HG03469 (cell line): ENCODE measurements at regions not wholly inside any gene's neighbourhood (a gene's known extent, or its start where the extent isn't known, plus 50 kb on each side); places are given as distances from the start of the nearest gene placed in this dataset.

Experiments
- ATAC-seq: cut with Tn5 transposase; IDR thresholded peaks from one replicate; pipeline ENCODE4 v1.9.1; 2021; ENCODE audit warnings: mild to moderate bottlenecking, moderate library complexity, moderate number of reproducible peaks; ENCODE audit not compliant: unreplicated experiment

- no peak for ATAC-seq
Observed at GRCh38 chr4:56241500-56241899, 145.8 kb downstream of the AASDH start.

DNA sequence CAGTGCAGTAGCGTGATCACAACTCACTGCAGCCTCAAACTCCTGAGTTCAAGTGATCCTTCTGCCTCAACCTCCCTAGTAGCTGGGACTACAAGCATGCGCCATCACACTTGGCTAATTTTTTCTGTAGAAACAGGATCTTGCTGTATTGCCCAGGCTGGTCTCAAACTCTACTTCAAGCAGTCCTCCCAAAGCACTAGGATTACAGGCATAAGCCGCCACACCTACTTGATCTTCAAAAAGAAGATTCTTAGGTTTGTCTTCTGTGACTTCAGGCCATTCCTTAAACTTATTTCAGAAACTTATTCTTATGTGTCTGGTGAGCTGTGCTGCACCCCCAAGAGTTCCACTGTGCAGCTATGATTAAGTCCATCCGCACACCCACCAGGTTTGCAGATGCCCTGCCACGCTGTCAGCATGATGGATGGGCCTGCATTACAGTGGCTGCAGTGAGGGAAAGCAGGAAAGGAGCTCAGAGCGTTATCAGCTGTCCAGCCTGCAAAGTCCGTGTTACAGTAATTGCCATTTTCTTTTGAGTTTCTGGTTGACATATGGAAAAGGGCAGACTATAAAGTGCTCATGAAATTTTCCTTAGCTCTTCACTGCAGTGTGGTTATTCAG is 146.6 kb downstream of the AASDH start:
- ATAC-seq: no peak

DNA sequence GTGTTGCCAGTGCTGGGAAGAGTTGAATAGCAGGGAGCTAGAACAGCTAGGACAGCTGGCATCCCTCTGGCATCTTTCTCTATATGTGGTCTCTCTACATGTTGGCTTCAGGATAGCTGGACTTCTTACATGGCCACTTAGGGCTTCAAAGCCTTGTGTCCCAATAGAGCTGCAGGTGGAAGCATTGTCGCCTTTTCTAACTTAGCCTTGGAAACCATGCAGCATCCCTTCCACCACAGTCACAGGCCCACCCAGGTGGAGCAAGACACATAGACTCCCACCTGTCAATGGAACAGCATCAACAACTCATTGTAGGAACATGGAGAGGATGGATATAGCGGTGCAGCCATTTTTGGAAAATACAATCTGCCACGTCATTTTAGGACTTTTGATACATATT is 149.0 kb downstream of the AASDH start:
- ATAC-seq: no peak

DNA sequence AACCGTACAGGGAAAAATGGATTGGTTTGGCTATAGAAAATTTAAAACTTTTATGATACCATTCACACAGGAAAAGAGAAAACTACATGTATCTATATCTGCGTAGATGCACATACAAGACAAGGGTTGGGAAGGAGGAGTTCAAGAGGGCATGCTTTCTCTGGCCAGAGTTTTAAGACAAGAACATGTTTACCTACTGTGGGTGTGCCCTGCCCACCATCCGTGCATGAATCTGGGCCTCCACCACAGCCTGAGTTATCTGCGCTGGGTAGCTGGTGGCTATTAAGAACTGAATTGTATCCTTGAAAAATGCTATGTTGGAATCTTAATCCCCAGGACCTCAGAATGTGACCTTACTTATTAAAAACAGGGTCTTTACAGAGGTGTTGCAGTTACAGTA is 151.6 kb downstream of the AASDH start:
- ATAC-seq: no peak

DNA sequence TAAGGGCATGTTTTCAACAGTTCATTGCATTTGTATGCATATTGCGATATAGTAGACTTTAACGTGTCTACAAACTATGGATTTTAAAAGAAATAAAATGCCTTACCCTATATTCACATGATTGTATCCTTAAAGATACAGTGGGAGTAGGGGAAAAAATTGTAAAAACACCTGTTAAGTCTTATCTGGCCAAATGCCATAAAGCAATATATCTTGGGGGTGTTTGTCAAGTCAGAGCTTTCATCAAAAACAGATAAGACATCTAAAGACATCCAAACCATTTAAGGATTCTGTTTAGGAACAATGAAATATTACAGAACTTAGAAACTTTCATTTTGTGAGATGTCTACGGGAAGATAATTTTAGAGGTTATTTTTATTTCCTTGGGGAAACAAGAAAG is 152.3 kb downstream of the AASDH start:
- no peak for ATAC-seq

- no peak for ATAC-seq
Observed at GRCh38 chr4:56234098-56234497, 153.2 kb downstream of the AASDH start.

DNA sequence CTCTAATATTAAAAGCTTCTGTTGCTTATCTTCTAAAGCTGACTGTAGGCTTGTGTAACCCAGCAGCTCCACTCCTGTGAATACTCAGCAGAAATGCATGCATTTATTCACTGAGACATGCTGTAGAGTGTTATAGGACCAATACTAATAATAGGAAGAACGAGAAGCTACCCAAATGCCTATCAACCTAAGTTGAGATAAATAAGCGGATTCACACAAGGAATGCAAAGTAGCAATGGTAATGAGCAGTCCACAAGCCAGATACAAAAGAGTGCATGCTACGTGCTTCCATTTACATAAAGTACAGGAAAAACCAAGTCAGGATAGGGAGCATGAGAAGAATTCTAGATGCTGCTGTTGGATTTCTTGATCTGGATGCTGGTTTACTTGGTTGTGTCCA is 155.9 kb downstream of the AASDH start:
- ATAC-seq: no peak

GRCh38 chr4:56229947-56230346 is 157.3 kb downstream of the AASDH start:
- ATAC-seq: no peak

GRCh38 chr4:56227301-56227835 is 159.9 kb downstream of the AASDH start:
- no peak for ATAC-seq

GRCh38 chr4:56226579-56226978 is 160.7 kb downstream of the AASDH start:
- ATAC-seq: no peak

- ATAC-seq: no peak
Observed at GRCh38 chr4:56224641-56225040, 162.7 kb downstream of the AASDH start.

- no peak for ATAC-seq
Observed at GRCh38 chr4:56222514-56222913, 164.8 kb downstream of the AASDH start.

- no peak for ATAC-seq
Observed at GRCh38 chr4:56220261-56220660, 167.0 kb downstream of the AASDH start.

DNA sequence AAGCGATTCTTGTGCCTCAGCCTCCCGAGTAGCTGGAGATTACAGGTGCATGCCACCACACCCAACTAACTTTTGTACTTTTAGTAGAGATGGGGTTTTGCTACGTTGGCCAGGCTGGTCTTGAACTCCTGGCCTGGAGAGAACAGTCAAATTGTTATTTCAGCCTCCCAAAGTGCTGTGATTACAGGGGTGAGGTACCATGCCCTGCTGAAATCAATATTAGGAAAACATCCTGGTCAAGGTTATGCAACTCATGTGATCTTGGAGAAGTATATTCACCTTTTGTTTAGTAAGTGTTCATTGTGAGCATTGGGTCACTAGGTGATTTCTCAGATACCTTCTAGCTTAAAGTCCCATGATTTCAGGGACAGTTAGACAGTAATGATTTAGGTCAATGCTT is 167.8 kb downstream of the AASDH start:
- ATAC-seq: no peak

DNA sequence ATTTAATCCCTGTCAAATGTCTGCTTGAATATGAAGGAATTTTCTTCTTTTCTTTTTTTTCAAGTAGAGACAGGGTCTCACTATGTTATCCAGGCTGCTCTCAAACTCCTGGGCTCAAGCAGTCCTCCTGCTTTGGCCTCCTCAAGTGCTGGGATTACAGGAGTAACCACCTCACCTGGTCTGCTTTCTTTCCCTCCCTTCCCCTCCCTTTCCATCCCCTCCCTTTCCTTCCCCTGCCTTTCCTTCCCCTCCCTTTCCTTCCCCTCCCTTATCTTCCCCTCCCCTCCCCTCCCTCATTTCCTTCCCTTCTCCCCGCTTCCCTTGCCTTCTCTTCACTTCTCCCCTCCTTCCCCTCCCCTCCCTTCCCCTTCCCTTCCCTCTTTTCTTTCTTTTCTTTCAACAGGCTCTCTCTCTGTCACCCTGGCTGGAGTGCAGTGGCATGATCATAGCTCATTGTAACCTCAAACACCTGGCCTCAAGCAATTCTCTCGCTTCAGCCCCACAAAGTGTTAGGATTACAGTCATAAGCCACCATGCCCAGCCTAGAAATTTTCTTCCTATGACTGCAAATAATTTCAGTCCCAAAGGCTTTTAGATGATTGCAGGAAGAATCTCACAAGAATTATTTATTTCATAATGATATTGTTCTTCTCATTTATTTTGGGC is 168.9 kb downstream of the AASDH start:
- ATAC-seq: no peak

DNA sequence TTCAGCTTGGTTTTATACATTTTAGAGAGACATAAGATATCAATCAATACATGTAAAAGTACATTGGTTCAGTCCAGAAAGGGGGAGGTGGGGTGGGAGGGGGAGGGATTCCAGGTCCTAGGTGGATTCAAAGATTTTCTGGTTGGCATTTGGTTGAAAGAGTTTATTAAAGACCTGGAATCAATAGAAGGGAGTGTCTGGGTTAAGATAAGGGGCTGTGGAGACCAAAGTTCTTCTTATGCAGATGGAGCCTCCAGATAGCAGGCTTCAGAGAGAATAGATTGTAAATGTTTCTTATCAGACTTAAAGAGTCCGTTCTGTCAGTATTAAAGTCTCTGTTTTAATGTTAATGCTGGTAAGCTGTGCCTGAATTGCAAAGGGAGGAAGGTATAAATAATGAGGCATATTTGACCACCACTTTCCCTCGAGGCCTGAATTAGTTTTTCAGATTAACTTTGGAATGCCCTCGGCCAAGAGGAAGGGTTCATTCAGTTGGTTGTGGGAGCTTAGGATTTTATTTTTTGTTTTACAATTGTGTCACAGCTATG is 169.9 kb downstream of the AASDH start:
- ATAC-seq: no peak

DNA sequence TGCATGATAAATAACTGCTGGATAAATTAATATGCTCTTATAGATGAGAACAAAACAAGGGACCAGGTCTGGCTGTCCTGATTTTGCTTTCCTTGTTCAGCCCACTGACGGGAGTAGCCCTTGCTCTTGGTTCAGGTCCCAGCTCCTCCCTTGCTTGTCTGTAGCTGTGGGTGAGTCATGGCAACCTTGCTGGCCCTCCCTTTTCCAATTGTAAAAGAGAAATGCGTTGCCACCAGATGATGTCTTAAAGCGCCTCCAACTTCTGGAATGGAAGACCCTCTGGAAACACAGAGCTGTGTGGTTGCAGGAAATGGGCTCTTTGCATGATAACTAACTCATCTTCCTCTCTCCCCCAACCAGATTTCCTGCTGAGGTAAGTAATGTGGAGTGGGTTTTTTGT is 171.4 kb downstream of the AASDH start:
- no peak for ATAC-seq

- ATAC-seq: no peak
Observed at GRCh38 chr4:56215141-56215783, 172.0 kb downstream of the AASDH start.

DNA sequence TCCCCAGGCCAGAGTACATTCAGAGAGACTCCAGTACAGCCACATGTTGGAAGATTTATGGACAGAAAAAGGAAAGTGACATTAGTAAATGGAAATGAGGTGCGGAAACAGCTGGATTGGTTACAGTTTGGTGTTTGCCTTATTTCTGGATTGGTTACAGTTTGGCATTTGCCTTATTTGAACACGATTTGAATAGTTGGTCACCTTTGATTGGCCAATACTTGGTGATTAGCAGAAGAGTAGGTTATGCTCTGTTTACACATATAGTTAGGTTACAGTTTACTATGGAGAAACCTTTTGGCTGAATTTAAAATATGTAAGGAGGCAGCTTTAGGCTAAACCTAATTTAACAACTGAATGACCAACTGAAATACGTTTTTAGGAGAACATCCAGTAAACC is 173.7 kb downstream of the AASDH start:
- no peak for ATAC-seq

DNA sequence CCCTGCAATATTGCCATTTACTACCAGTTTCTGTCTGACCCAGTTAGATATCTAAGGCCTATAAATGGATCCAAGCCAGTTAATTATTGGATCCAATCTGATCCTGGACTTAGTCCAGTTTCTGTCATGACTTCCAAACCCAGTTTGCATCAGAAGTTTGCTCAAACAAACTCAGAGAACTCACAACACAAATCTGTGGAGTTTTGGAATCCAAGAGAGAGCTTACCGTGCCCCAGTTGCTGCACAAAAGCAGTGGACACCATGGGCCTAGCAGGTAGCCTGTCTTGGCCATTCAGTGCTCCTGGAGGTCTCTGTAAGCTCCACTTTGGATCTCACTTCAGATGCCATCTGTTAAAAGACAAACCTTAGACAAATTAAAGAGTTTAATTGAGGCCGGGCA is 174.5 kb downstream of the AASDH start:
- no peak for ATAC-seq

GRCh38 chr4:56211202-56211601 is 176.1 kb downstream of the AASDH start:
- ATAC-seq: no peak

DNA sequence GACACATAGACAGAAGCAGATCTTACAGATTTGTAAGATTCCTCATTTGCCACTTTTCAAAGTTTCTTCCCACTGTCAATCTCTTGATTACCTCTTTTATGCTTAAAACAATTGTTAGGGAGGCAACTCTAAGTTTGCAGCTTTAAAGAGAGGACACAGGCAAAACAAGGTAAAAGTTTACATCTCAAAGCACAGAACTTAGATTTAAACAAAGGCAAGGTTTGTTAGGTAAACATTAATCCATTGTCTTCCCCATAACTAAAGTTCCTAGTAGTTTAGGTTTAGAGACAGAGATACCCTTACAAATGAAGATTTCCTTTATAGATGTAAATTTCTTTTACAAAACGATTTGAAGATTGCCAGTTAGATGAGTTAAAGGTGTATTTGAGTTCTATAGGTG is 176.9 kb downstream of the AASDH start:
- no peak for ATAC-seq
